Left renal pelvis (tissue), 4 donors: ENCODE measurements at regions not wholly inside any gene's neighbourhood (a gene's known extent, or its start where the extent isn't known, plus 50 kb on each side); places are given as distances from the start of the nearest gene placed in this dataset.

ENCODE experiments used
- DNase-seq, 4 donors: peaks; one replicate each; pipeline ENCODE4 v3.0.0-alpha.2; 2013; ENCODE audit warnings: low read depth in 4 of 4, low spot score in 3 of 4

- no peak for DNase-seq
Measured at GRCh38 chr13:95352486-95352885, 51.2 kb upstream of the ABCC4 start.

DNA sequence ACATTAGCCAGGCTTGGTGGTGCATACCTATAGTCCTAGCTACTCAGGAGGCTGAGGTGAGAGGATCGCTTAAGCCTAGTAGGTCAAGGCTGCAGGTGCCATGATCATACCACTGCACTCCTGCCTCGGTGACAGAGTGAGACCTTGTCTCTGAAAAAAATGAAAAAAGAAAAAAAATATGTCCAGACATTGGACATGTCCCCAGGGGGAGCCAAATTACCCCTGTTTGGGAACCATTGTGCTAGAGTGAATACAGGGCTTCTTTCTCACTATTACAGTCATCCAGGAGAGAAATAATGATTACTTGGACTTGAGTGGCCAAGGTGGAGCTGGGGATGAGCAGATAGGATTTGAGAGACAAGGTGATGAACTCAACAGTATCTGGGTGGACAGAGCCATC lies 52.9 kb upstream of the ABCC4 start:
- DNase-seq: no peak

- no peak for DNase-seq
Measured at GRCh38 chr13:95354680-95355487, 53.6 kb upstream of the ABCC4 start.

DNA sequence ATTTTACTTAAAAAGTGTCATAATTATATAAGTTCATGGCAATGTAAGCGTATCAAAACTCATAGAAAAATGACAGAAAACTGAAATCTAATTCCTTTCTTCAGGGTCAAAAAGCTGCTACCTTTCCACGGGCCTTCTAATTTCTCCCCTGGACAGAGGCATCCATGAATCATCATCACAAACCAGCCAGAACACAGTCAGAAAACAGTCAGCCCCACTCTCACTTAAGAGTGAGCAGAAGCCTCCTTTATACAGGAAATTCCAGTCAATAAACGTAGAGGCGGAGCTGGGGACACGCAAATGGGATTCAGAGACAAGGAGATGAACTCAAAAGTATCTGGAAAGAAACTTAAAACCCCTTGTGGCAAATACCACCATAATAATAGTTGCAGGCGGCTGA lies 54.2 kb upstream of the ABCC4 start:
- DNase-seq: no peak

- no peak for DNase-seq
Measured at GRCh38 chr13:95356916-95357315, 55.7 kb upstream of the ABCC4 start.

GRCh38 chr13:95357875-95358274 lies 56.6 kb upstream of the ABCC4 start:
- no peak for DNase-seq

GRCh38 chr13:95360052-95360451 lies 58.8 kb upstream of the ABCC4 start:
- no peak for DNase-seq

DNA sequence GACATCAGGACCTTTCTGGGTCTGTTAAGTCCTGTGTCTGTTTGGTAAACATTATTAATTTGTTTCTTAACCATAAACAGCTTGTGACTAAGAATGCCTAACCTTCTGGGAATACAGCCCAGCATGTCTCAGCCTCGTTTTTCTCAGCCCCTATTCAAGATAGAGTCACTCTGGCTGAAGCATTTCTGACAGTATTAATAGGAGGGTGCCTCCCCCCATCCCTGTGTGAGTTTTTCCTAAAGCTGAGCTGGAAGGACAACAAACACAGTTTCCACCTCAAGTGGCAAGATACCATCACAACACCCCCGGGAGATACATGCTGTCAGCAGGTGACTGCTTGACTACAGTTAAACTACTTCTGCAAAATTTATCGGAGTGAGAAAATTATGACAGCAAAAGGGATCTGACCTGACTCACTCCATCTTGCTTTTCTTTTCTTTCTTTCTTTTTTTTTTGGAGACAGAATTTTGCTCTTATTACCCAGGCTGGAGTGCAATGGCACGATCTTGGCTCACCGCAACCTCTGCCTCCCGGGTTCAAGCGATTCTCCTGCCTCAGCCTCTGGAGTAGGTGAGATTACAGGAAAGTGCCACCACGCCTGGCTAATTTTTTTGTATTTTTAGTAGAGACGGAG lies 59.3 kb upstream of the ABCC4 start:
- no peak for DNase-seq

DNA sequence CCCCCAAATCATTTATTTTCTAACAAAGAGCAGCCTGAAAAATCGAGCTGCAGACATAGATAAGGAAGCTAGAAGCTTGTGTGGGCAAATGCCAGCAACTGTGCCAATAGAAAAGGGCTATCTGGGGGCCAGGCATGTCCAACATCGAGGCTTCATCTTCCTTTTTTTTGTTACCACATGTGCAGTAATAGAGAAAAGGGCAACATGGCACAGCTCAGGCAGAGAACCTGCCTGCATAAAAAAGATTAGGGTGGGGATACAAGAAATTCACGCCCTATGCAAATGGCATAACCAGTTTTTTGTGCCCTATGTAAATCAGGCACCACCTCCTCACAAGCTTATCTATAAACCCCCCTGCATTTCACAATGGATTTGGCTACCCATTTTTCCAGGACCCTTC lies 60.4 kb upstream of the ABCC4 start:
- DNase-seq: no peak

DNA sequence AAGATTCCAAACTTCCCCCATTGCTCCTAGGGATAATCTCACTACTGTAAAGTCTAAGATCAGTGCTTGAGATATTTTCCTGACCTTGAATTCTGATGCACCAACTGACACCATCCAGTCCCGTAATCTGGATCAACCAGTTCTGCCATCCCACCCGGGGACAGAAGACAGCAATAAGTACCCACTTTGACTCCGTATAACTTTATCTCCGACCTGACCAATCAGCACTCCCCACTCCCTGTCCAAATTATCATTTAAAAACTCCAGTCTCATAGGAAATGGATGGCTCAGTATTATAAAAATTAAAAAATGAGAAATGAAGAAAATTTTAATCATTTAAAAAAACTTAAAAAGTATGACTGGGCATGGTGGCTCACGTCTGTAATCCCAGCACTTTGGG lies 61.4 kb upstream of the ABCC4 start:
- no peak for DNase-seq

DNA sequence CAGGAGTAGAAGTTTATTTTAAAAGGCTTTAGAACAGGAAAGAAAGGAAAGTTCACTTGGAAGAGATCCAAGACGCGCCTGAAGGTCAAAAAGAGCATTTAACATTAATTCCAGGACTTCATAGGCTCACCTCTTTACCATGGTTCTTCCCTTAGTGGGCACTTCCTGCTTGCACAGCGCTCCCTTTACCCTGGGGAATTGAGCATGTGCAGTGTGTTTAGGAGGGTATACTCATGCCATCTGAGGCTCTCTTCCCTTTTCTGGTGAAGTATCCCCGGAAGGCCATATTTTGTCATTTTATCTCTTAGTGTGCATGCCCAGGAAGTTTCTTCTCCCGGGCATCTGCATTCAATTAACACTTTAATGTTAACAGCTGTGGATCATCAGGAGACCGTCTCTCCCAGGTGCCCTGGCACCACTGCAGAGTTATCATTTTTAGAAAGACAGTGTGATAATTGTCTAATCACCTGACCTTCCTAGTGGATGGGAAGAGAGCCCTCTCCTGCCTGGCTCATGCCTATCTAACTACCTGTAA lies 66.1 kb upstream of the ABCC4 start:
- DNase-seq: no peak

DNA sequence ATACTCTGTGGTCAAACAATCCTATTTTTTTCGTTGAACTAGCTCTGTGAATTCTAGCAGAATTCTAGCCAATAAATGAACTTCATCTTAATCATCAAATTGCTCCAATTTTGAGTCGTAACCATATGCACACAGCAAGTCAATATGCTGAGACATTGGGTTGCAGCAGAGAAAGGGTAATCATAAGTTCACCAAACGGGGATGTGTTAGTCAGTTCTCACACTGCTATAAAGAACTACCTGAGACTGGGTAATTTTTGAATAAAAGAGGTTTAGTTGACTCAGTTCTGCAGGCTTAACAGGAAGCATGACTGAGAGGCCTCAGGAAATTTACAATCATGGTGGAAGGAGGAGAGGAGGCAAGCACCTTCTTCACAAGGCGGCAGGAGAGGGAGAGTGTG lies 67.7 kb upstream of the ABCC4 start:
- DNase-seq: no peak

DNA sequence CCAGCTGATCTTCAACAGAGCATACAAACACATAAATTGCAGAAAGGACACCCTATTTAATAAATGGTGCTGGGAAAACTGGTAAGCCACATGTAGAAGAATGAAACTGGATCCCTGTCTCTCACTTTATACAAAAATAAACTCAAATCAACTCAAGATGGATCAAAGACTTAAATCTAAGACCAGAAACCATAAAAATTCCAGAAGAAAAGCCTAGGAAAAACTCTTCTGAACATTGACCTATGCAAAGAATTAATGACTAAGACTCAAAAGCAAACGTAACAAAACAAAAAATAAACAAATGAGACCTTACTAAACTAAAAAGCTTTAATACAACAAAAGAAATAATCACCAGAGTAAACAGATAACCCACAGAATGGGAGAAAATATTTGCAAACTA lies 74.5 kb upstream of the ABCC4 start:
- DNase-seq: no peak

DNA sequence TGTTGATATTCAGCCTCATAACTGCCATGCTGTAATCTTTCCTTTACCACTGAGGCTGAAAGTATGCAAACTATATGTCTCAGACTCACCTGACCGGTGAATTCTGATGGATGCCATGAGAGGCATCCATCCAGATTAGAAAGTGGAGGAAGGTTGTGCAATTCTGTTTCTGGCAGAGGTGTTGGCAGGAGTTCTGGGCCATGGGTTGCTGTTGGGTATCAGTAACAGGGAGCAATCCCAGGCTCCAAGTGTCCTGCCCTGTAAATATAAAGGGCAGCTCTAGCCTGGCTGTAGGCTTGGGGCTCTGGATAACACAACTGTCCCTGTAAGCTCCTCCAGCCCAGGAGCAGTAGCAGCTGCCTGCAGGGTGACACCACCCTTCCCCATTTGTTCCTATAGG lies 77.4 kb upstream of the ABCC4 start:
- DNase-seq: no peak

- DNase-seq: peak in 3 of 4 donors; percentile 65 to 75 (median 75)
Measured at GRCh38 chr13:95380468-95381211, 79.4 kb upstream of the ABCC4 start.

DNA sequence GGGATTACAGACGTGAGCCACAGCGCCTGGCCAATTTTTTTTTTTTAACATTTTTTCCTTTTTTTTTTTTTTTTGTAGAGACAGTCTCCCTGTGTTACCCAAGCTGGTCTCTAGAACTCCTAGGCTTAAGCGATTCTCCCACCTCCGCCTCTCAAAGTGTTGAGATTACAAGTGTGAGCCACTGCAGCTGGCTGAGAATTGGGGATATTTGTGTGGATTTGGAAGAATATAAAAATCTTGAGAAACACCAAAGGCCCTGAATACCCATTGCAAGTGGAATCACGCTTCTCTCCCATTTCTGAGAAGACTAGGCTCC lies 79.9 kb upstream of the ABCC4 start:
- DNase-seq: no peak

DNA sequence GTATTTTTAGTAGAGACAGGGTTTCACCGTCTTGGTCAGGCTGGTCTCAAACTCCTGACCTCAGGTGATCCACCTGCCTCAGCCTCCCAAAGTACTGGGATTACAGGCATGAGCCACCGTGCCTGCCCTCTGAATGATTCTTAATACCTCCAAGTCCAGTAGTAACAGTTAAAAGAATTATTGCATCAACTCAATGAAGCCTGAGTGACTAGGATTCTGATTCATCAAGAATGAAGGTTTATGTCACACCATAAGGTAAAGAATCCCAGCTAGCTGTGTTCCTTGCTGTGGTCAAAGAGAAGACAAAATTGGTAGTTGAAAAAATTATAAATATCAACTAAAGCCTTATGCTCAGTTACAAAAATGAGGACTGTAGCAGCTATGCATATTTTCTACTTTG lies 81.2 kb upstream of the ABCC4 start:
- DNase-seq: no peak

DNA sequence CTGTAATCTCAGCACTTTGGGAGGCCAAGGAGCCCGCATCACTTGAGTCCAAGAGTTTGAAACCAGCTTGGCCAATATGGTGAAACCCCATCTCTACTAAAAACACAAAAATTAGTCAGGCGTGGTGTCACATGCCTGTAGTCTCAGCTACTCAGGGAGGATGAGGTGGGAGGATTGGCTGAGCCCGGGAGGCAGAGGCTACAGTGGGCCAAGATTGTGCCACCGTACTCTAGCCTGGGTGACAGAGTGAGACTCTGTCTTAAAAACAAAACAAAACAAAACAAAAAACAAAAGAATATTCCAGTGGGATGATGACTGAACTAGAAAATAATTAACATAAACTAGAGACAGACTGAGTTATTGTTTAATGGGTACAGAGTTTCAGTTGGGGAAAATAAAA lies 81.7 kb upstream of the ABCC4 start:
- DNase-seq: no peak

DNA sequence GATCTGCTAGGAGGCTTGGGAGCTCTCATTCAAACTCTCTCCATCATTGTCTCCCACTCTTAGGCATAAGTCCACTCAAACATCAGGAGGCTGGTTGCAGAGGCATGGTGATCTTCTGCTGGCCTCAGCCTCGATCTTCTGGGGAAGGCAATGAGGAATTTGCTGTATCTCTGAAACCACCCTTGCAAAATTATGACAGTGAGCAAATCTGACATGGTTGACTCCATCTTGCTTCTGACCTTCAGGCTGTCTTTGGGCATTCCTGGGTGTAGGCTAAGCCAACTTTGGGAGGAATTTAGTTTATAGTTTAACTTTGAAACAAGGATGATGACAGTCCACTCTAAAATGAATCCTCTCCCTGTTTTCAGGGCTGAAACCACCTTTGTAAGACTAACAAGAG lies 84.1 kb upstream of the ABCC4 start:
- no peak for DNase-seq

DNA sequence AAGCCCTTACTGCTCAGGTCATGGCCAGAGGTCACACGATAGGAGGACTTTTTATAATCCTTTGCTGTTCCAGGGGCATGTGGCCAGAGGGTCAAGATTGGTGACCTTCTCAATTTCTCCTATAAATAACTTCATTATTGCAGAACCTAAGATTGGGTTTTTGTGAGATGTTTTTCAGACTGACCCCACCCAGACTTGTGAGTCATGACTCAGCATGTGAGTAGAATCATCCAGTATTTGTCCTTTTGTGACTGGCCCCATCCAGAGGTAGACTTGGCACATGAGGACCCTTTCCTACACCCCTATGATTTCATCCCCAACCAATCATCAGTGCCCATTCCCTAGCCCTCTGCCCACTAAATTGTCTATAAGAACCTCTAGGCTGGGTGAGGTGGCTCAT lies 84.5 kb upstream of the ABCC4 start:
- DNase-seq: no peak

DNA sequence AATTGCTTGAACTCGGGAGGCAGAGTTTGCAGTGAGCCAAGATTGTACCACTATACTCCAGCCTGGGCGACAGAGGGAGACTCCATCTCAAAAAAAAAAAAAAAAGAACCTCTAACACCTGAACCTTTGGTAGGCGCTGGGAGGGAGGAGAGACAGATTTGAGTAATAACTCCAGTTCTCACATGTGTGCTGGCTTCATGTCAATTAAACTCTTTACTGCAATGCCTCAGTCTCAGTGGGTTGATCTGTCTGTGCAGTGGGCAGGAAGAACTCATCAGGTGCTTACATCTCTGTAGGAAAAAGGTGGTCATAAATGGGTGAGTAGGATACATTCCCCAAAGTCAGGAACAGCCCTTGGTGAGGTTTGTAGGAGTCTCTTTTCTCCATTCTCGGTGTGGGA lies 85.1 kb upstream of the ABCC4 start:
- DNase-seq: no peak

DNA sequence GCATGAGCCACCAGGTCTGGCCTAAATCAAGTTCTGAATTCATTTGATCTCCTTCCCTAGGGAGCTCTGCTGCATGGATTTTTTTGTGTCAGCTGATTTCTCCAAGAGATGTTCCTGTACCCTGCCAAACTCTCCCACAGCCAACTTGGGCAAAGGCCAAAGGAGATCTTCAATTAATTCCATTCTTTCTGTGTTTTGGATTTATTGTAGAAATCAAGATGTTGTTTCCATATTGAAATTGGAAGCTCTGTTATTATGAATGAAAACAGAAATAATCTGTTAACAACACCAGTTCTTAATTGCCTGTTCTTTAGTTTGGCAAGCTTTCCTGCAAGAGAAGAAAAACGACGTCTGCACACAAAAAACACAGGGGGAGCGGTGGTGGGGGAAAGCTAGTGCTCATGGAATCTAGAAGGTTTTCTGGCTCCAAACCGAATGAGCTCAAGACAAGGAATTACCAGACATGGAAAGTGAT lies 86.5 kb upstream of the ABCC4 start:
- DNase-seq: no peak
